GM23248 (cell line): ENCODE measurements at regions not wholly inside any gene's neighbourhood (a gene's known extent, or its start where the extent isn't known, plus 50 kb on each side); places are given as distances from the start of the nearest gene placed in this dataset.
"Not testable (repeated sequence)": the region's sequence is repeated elsewhere in the genome, so short reads cannot be mapped to it uniquely, and the experiment has no call there.

Experiments used
- EZH2 ChIP-seq: fragments of 200-600 bp; sonication (generic); IDR thresholded peaks from 2 replicates; pipeline ENCODE4 v1.6.1; 2018; ENCODE audit warnings: antibody characterized with exemption, mild to moderate bottlenecking; ENCODE audit not compliant: insufficient read depth, poor library complexity, severe bottlenecking
- EZH2phosphoT487 ChIP-seq: fragments of 200-600 bp; sonication (generic); IDR thresholded peaks from 2 replicates; pipeline ENCODE4 v1.6.1; 2018; ENCODE audit warnings: antibody characterized with exemption, moderate library complexity, mild to moderate bottlenecking, low read depth; ENCODE audit not compliant: insufficient read depth

GRCh38 chr19:23540180-23540579 is 144.9 kb upstream of the ZNF91 start:
- TF ChIP-seq EZH2phosphoT487, EZH2: not testable (repeated sequence)
